Body of pancreas (tissue), 4 donors: ENCODE measurements at regions not wholly inside any gene's neighbourhood (a gene's known extent, or its start where the extent isn't known, plus 50 kb on each side); places are given as distances from the start of the nearest gene placed in this dataset.

Source experiments
- POLR2A ChIP-seq, 3 donors: fragments of 450-650 bp; IDR thresholded peaks; one replicate each; pipeline ENCODE4 v1.6.1; 2016; ENCODE audit warnings: antibody characterized with exemption in 3 of 3, mild to moderate bottlenecking in 2 of 3
- TF ChIP-seq, protein P1 (sequence below), 7 experiments: fragments of 450-650 bp in 4 of 7; fragments of 200-600 bp in 3 of 7; sonication (generic) in 3 of 7; IDR thresholded peaks; one replicate each; pipeline ENCODE4 v1.5.1; 2016 to 2019; ENCODE audit warnings: antibody characterized with exemption in 7 of 7

DNA sequence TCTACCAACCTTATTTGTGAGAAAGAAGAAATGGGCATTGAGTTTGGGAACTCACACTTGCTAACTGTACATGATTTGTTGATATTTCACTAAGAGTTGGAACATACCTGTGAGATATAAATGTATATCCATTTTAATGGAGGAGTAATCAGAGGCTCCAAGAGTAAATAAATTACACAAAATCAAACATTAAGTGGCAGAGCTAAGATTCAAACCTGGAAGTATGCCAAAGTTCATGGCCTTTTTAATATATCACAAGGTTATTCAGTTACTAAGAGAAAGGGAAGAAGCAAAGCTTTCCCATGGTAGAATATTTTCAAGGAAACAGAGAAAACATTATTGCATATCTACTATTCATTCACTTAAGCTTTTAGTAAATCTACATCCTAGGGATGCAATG, 1641.1 kb downstream of the FAM181B start:
- TF ChIP-seq, protein P1, sequence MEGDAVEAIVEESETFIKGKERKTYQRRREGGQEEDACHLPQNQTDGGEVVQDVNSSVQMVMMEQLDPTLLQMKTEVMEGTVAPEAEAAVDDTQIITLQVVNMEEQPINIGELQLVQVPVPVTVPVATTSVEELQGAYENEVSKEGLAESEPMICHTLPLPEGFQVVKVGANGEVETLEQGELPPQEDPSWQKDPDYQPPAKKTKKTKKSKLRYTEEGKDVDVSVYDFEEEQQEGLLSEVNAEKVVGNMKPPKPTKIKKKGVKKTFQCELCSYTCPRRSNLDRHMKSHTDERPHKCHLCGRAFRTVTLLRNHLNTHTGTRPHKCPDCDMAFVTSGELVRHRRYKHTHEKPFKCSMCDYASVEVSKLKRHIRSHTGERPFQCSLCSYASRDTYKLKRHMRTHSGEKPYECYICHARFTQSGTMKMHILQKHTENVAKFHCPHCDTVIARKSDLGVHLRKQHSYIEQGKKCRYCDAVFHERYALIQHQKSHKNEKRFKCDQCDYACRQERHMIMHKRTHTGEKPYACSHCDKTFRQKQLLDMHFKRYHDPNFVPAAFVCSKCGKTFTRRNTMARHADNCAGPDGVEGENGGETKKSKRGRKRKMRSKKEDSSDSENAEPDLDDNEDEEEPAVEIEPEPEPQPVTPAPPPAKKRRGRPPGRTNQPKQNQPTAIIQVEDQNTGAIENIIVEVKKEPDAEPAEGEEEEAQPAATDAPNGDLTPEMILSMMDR (IDR thresholded peaks at IDR 0.05), result no peak
- TF ChIP-seq POLR2A (IDR thresholded peaks at IDR 0.05), result no peak
